Activated T-cell treated with anti-CD3 and anti-CD28 coated beads, Interleukin-2, amount 50 U/mL, for 48 hours (primary cell): ENCODE measurements at regions not wholly inside any gene's neighbourhood (a gene's known extent, or its start where the extent isn't known, plus 50 kb on each side); places are given as distances from the start of the nearest gene placed in this dataset.
"Not testable (repeated sequence)": the region's sequence is repeated elsewhere in the genome, so short reads cannot be mapped to it uniquely, and the experiment has no call there.

Experiments used
- DNase-seq, 2 experiments: peaks; one replicate each; pipeline ENCODE4 v3.0.0-alpha.2; 2020

DNA sequence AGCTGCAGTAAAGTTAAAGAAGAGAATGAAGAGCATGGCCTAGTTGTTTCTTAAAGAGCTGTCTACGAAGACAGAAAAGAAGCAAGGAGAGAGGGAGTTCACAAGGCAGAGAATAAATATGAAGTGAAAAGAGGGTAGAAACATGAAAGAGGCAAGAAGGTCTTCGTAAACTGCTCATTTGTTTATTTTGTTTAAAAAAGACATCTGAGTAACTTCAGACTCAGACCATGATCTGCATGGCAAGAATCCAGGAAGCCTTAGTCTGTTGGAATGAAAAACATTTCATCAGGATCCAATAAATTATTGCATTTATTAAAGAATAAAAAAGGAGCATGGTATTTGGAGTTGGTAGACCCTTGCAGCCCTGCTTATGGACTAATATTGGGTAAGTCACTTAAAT, 151.1 kb downstream of the SEM1 start:
- DNase-seq, result no peak

DNA sequence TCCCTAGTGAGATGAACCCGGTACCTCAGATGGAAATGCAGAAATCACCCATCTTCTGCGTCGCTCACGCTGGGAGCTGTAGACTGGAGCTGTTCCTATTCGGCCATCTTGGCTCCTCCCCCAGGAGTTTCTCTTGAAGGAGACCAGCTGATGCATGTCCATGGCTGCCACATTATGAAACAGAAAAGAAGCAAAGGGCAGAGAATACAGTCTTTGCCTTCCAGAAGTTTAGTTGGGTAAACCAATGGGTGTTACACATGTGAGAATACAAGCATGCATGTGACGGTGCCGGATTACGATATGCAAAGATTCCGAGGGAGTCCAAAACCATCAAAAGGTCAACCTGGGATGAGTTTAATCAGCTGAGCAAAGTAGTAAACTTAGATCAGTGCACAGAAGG, 151.6 kb downstream of the SEM1 start:
- no peak for DNase-seq

DNA sequence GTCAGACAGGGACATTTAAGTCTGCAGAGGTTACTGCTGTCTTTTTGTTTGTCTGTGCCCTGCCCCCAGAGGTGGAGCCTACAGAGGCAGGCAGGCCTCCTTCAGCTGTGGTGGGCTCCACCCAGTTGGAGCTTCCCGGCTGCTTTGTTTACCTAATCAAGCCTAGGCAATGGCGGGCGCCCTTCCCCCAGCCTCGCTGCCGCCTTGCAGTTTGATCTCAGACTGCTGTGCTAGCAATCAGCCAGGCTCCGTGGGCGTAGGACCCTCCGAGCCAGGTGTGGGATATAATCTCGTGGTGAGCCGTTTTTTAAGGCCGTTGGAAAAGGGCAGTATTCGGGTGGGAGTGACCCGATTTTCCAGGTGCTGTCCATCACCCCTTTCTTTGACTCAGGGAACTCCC, 152.0 kb downstream of the SEM1 start:
- not testable (repeated sequence) for DNase-seq

DNA sequence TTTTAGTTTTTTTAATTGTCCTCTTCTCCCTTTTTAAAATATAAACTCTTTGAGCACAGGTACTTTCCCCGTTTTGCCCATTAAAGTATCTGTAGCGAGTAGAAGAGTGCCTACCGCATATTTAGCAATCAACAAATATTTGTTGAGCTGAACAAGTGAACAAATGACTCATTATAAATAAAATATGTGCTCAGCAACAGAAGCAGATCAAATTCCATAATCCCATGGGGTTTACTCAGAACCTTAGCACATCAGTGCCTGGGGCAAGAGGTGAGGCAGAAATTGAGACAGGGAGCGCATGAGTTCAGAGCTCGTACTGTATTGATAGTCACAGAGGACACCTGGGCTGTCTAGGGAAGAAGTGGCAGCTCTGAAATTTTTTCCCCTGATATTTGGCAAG, 161.0 kb downstream of the SEM1 start:
- DNase-seq, result no peak

DNA sequence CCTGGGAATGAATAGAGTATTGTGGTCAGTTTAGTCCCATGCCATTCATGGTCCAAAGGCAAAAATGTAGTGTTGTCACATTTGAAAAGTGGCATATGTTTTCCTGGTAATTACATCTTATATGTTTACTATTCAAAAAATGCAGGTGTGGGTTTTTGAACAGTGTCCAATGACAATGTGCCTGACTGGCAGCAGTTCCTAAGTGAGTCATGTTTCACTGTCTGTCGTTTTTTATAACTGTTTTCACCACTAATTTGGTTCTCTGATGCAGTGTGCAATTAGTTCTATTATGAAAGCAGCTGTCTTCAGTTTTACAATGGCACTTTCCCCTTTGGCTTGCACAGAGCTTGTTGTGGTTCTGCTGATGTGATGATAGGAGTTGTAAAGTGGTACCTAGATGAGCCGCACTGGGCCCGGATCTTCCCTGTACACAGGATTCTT, 162.3 kb downstream of the SEM1 start:
- no peak for DNase-seq

DNA sequence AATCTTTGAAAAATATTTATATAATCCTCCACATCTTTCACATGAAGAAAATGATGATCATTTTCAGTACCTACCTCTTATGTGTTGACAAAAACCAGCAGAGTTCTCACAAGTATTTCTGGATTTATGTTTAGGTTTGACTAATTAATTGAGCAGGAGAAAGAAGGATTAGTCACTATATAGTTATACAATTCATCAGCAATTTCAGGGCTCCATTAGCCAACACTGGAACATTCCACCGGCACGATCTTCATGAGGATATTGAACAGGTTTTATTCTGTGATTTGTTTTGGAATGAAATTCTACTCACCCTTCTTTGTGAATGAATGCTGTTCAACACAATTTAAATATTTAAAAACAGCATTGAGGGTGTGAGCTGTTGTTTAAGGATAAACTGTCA, 163.2 kb downstream of the SEM1 start:
- no peak for DNase-seq

DNA sequence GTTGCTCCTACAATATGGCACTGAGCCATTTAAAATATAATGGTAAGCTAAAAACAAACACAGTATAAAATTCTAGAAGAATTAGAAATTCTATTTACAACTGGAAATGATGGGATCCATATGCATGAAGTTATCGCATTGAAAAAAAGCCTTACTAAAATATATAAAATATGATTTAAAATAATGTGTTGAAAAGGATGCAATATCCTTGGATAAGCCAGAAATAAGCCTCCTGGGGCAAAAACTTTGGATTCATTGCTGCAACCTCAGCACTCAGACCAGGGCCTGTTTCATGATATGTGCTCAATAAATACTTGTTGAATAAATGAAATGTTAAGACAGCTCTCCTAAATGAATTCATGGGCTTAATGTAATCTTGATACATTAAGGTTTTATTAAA, 170.2 kb downstream of the SEM1 start:
- DNase-seq, result no peak

DNA sequence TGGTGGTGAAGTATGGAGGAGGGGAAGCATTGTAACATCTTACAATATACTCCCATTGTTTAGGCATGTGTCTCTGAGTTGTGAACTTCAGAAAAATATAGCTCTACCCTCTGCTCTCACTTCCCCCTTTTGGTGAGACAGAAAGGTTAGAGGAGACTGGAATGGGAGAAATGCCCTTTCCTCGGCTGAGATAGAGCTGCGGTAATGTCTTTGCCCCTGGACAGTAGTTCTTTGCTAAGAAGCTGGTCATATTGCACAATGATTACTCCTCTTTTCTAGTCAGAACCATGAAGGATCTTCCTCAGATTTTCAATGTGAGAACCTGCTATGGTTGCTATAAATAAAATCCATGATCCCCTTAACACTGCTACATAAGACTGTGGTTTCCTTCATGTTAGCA, 171.0 kb downstream of the SEM1 start:
- DNase-seq, result no peak

DNA sequence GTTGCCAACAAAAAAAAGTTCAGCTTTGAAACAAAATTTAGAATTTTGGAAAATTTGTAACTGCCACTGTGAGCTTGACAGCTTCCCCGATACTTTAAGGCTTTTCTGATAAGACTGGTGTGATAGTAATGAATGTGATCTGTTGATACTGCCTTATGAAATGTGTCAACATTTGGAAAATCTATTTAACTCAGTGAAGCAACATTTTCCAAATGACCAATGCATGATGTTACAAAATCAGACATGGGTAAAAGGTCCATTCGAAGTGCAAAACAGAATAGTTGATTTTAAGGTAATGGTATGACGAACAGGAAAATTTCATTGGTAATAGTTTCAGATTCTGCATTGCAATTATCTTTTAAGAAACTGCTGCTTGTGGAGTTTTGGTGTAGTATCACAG, 175.4 kb downstream of the SEM1 start:
- no peak for DNase-seq

DNA sequence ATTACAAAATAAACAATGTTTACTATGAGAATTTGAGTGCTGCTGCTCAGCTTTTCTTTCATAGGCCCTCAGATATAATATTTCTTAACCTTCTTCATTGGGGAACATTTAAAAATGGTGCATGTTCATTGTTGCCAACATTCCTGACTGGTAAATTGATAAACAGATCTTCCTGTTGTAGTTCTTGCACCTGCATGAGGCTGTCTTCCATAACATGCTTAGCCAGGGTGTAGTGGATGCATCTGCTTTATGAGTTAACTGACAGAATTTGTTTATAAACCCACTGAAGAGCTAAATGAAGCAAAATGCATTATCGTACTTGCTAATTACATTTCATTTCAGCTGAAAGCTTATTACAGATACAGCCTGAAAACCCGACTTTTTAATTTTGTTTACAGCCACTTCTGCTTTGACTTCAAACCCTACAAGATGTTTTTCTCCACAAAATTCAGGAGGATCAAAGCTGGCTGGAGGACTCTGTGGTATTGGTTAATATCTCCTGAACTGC, 177.2 kb downstream of the SEM1 start:
- DNase-seq, result no peak

DNA sequence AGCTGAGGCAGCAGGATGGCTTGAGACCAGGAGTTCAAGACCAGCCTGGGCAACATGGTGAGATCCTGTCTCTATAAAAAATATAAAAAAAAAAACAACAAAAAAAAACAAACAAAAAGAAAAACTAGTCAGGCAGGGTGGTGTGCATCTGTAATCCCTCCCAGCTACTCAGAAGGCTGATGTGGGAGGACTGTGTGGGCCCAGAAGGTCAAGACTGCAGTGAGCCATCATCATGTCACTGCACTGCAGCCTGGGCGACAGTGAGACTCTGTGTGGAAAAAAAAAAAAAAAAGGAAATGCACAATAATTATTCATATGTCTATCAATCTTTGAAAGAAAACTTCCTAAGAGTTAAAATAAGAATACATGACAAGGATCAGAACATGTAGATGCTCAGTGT, 178.3 kb downstream of the SEM1 start:
- DNase-seq, result no peak

DNA sequence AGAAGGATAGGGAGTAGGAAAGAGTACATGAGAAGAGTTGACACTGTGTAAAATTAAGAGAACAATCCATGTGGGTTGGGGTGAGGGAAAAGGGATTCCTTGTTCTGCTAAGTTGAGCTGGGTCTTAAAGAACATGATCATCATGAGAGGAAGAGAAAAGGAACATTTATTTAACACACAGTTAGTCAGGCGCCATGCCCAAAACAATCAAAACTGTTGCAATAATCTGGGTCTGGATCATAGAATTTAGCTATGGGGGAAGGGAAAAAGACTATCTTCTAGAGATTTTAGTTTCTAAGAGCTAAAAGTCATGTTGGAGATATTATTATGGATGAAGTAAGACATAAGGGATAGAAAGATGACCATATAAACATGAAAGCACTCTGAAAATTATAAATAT, 178.9 kb downstream of the SEM1 start:
- DNase-seq, result no peak

DNA sequence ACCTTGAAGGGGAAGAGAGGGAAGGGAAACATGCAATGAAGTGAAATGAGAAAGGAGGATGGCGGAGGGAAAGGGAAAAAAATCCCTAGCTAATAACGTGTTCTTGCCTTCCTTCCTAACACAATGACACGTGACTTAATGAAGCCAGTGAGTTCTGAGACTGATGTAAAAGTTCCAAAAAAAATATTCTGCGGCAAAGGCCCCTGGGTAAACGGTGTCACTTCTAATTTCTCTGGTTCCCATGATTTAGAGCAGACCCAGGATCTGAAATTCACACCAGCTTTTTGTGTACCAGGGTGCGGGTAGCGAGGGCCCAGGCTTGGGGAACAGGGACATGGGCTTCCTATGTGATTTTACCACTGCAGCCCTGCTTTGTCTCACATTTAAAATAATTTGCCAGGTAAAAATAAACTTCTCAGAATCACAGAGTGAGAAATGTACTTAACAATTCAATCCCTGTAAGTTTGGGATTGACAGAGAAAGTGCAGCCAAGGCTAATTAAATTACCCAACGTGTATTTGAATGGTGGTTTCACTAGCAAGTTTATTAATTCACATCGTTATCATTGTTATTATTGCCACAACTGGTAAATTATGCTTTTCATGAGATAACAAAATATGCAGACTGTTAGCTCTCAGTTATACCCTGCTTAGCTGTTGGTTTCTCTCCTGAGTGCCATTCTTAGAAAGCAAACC, 182.4 kb downstream of the SEM1 start:
- DNase-seq, result no peak

DNA sequence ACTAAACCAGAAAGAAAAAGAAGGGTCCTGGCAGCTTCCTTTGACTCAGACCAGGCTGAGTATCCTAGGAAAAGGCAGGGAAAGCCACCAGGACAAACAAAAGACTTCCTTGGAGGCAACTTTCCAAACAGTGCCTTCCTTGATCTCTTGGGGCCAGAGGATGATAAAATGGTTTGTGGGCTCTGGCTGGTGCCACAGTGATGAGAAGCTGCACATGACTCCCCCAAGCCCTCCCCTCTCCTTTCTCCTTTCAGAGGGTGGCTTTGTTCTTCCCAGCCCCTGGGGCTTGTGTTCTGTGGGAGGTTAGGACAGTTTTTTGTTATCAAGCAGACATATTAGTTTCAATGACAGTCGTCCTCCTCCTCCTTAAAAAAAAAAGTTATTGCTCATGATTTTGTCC, 183.2 kb downstream of the SEM1 start:
- no peak for DNase-seq

DNA sequence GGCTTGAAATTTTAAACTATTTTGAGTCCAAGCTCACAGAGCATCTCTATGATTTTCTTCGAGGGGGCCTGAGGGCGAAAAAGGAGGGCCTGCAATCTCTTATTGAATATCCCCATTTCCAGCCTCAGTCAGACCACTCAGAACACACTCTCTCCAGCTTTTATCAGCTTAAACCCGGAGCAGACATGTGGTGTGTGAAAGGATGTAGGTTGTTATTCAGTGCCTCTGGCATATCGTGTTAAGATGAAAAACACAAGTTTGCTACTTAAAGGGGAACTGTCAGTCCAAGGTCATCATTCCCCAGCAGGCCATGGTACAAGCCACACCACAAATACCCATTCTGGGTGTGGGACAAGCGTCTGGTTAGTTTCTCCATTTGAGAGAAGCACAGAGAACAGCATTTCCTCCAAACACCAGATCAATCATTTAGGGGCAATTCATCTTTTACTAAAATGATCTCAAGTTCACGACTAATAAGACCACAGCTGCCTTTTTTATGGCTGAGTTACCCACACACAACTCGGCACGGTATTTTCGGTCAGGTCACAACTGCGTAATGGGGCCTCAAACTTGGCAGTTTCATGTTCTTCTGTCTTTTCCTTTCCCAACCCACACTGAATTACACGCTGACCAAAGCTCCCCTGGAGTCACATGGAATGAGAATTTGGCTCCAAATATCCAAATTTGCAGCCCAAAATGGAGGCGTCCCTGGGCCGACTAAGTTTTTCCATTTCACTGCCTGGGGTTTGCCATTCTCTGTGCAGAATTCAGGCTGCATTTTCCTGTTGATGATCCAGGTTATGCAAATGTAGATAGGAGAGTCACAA, 188.4 kb downstream of the SEM1 start:
- DNase-seq, result no peak

DNA sequence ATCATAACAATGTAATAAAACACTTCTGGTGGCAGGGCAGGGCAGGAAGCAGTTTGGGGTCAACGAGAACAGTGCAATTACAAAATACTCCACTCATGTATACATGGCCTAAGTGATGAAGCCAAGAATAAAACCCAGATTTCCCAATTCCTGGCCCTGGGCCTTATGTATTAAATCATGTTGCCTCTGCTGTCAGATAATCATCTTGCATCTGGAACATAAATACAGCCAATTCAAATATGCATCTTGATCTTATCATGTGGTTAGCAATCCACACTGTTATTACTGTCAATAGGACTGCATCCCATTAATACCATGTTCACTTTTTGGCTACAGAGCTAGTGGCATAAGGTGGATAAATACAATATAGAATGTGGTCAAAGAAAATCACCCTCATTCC, 186.5 kb upstream of the SLC25A13 start:
- DNase-seq, result no peak

DNA sequence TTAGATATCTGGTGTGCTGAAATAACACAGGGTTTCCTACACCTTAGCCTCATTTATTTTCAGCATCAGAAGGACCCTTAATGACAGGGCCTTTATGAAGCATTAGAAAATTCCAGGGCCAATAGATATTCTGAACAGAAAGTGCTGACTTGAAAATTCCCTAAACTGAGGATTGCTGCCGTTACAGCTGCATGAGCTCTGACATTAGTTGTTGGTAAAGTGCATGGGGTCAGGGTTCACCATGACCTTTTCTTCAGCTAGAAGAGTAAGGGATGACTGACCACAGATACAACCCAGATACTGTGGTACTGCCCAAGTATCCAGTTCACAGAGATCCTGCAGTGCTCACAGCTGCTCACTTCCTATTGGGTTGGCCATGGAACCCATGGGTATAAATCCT, 181.7 kb upstream of the SLC25A13 start:
- no peak for DNase-seq

DNA sequence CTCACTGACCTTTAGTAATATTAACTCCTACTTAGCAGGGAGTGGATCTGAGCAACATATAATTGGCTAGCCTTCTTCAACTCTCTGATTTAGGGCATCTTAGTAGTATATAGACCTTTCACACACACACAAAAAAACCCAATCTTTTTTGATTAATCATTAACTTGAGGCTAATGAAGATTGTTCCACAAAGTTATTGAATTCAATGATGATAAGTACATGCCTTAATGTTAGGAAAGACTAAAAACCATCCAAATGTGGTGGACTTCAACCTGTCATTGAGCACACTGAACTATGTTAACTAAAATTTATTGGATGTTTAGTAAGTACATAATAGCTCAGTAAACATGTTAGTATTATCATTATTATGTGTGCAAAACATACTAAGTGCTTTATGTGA, 179.4 kb upstream of the SLC25A13 start:
- DNase-seq, result no peak

DNA sequence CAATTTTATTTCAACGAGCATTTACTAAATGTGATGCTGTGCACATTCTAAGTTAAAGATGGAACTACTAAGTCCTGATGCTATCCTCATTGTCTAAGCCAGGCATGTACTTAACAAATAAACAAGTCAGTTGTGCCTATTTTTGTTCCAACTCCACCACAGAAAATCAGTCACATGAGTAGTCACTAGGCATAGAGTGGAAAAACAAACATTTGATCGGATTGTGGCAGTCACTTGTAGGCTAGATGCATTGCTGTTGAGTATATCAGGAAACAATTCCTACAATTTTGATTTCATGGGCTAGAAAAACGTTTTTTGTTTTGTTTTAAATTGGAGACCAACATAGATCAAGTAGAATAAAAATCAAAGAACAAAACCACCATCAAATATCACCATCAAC, 177.6 kb upstream of the SLC25A13 start:
- DNase-seq, result no peak

DNA sequence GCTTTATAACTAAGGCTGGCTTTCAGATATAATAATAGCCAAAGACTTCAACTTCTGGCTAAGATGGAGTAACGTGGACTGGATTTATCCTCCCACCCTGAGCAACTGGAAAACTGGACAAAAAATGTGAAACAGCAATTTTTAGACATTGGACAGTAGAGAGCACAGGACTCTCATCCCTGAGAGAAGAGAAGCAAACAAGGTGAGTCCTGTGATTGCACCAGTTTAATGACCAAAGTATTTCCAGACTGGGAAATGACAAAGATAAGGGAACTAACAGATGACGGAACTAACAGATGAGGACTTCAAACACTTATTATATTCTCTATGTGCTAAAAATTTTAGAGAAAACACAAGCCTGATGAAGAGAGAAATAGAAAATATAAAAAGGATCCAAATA, 175.7 kb upstream of the SLC25A13 start:
- DNase-seq, result no peak

DNA sequence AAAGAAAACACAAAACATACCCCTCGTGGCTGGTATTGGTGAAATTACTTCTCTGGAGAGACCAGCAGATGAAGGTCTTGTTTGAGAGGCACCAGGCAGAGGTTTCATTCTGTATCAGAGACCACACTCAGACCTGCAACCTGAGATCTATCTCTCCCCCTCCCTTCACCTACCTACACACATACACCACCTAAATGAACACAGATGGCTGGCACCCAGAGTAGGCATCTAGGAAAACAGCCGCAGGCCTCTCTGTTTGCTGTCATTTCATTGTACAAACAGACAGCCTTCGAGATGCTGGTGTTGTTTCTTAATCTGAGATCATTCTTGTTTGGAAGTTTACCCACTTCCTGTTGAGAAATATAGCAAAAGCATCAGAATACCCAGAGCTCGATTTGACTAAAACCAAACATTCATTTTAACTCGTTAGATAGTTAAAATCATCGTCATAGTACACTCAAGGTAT, 173.9 kb upstream of the SLC25A13 start:
- peak; percentile 32 to 39 for DNase-seq

DNA sequence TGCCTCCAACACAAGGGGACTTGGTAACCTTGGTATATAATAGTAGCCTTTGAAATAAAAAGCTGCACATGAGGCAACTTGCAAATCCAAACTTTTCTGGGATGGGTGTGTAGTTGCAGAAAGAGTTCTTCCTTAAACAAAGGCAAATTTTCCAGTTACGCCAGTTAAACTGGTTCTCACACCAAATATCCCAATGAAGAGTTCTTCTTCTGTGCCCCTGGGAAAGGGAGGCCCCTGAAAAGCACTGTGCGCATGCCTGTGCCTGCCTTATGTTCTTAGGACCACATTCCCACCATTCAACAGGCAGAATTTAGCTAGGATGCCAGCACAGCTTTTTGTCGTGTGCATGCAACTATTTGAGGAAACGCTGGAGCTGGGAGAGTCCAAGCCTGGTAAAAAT, 164.8 kb upstream of the SLC25A13 start:
- no peak for DNase-seq

DNA sequence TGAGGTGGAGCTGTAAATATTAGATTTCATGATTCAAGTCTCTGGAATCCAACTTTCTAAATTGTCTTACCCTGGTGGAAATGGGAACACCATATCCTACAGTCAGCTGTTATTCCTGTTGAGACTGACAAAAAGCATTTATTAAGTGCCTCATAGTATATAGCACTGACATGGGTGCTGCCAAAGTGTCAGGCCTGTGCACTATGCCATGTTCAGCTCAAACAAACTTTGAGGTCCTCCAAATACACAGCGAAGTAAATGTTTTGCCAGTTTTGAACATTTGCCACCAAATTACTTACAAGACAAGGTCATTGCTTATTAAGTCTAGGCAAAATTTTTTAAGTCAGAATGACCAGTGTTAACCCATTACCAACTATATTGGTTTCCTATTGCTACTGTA, 162.9 kb upstream of the SLC25A13 start:
- DNase-seq, result no peak

DNA sequence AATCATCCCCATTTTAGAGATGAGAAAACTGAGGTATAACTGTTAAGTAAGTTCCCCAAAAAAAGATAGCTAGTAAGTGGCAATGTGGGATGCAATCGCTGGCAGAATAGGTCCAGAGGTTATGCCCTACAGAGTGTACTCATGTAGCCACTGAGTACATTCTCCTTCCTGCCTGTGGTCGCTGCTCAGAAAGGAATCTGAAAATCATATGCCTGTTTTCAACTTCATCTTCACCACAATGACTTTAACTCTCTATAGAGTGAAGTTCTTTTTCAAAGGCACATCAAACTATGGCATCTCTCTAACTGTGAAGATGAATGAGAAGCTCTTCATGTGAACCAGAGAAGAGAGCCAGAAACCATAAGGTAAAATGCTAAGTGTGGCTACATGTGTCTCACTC, 162.2 kb upstream of the SLC25A13 start:
- DNase-seq, result no peak
